Lower leg skin (tissue), 4 donors: ENCODE measurements at regions not wholly inside any gene's neighbourhood (a gene's known extent, or its start where the extent isn't known, plus 50 kb on each side); places are given as distances from the start of the nearest gene placed in this dataset.

Source experiments
- DNase-seq, 2 donors: peaks; one replicate each; pipeline ENCODE4 v3.0.0-alpha.2; 2019; ENCODE audit warnings: low spot score in 2 of 2
- H3K4me3 ChIP-seq: fragments of 200-600 bp; sonication (generic); 2 replicates; pipeline ENCODE4 v1.5.1; 2017; ENCODE audit warnings: mild to moderate bottlenecking, low read depth; ENCODE audit not compliant: poor library complexity, severe bottlenecking
- CTCF ChIP-seq, 3 donors: fragments of 450-650 bp; IDR thresholded peaks; one replicate each; pipeline ENCODE4 v1.5.1; 2016; ENCODE audit warnings: antibody characterized with exemption in 3 of 3, mild to moderate bottlenecking in 3 of 3, moderate library complexity in 2 of 3
- POLR2A ChIP-seq, 2 donors: fragments of 450-650 bp; IDR thresholded peaks; one replicate each; pipeline ENCODE4 v1.6.1; 2016 to 2017; ENCODE audit warnings: antibody characterized with exemption in 2 of 2, mild to moderate bottlenecking in 1 of 2, moderate library complexity in 1 of 2
- WGBS, 2 donors: methylation state at CpG; one replicate each; pipeline ENCODE4 v1.1.5; 2018; 5-methylcytosine and 5-hydroxymethylcytosine counted together
- intact Hi-C: fragments of 100-400 bp; cut with DNase I; formaldehyde crosslinking; loops from one replicate; pipeline ENCODE4 v1.15.0; 2023; ENCODE audit warnings: low total_unique reads

- no peak overlapping the region for H3K4me3 ChIP-seq
- TF ChIP-seq CTCF (IDR thresholded peaks at IDR 0.05), result no peak
- intact Hi-C loops, result no loop called here
- no peak for DNase-seq
- 62 to 69% methylated on average over 1 of the region's 1 CpG for WGBS, 2 donors
These were observed 395.7 kb upstream of the RARB start for GRCh38 chr3:25032344-25032743.

GRCh38 chr3:25033407-25034029 lies 394.5 kb upstream of the RARB start:
- intact Hi-C loops, result no loop called here
- WGBS, 2 donors, result 78 to 82% methylated on average over 6 of the region's 6 CpGs
- no peak for DNase-seq
- H3K4me3 ChIP-seq, result no peak overlapping the region
- TF ChIP-seq POLR2A (IDR thresholded peaks at IDR 0.05) (no peak), CTCF (IDR thresholded peaks at IDR 0.05) (no peak)

- DNase-seq, result no peak
- 80 to 100% methylated on average over 1 of the region's 1 CpG for WGBS, 2 donors
- TF ChIP-seq CTCF (IDR thresholded peaks at IDR 0.05) (no peak), POLR2A (IDR thresholded peaks at IDR 0.05) (no peak)
- H3K4me3 ChIP-seq, result no peak overlapping the region
- intact Hi-C loops, result no loop called here
These were observed 392.5 kb upstream of the RARB start for GRCh38 chr3:25035526-25035925.

GRCh38 chr3:25036633-25037032 lies 391.4 kb upstream of the RARB start:
- no peak overlapping the region for H3K4me3 ChIP-seq
- DNase-seq, result no peak
- WGBS, 2 donors, result 77 to 79% methylated on average over 2 of the region's 2 CpGs
- TF ChIP-seq POLR2A (IDR thresholded peaks at IDR 0.05) (no peak), CTCF (IDR thresholded peaks at IDR 0.05) (no peak)
- intact Hi-C loops, result no loop called here

GRCh38 chr3:25037049-25037547 lies 391.0 kb upstream of the RARB start:
- no peak overlapping the region for H3K4me3 ChIP-seq
- DNase-seq, result no peak
- TF ChIP-seq CTCF (IDR thresholded peaks at IDR 0.05) (no peak), POLR2A (IDR thresholded peaks at IDR 0.05) (no peak)
- intact Hi-C loops, result no loop called here
- WGBS, 2 donors, result 26 to 41% methylated on average over 6 of the region's 6 CpGs

GRCh38 chr3:25038271-25038670 lies 389.8 kb upstream of the RARB start:
- no peak overlapping the region for H3K4me3 ChIP-seq
- intact Hi-C loops, result no loop called here
- DNase-seq, result no peak
- TF ChIP-seq POLR2A (IDR thresholded peaks at IDR 0.05) (no peak), CTCF (IDR thresholded peaks at IDR 0.05) (no peak)
